IPS DF 6.9 (cell line): ENCODE measurements at regions not wholly inside any gene's neighbourhood (a gene's known extent, or its start where the extent isn't known, plus 50 kb on each side); places are given as distances from the start of the nearest gene placed in this dataset.

Experiments
- DNase-seq: peaks from one replicate; pipeline ENCODE4 v3.0.0-alpha.2; 2013; ENCODE audit warnings: low read depth, low spot score
- H3K27ac ChIP-seq: one replicate; pipeline ENCODE4 v1.5.1; 2013; ENCODE audit warnings: low read length, control low read depth
- H3K27me3 ChIP-seq: 2 replicates; pipeline ENCODE4 v1.6.1; 2013; ENCODE audit warnings: mild to moderate bottlenecking, low read length; ENCODE audit not compliant: control insufficient read depth, insufficient read depth
- H3K36me3 ChIP-seq: 2 replicates; pipeline ENCODE4 v1.6.1; 2013; ENCODE audit warnings: low read length; ENCODE audit not compliant: control insufficient read depth, insufficient read depth
- H3K4me1 ChIP-seq: 2 replicates; pipeline ENCODE4 v1.6.1; 2013; ENCODE audit warnings: low read length; ENCODE audit not compliant: control insufficient read depth, insufficient read depth
- H3K4me3 ChIP-seq: 2 replicates; pipeline ENCODE4 v1.5.1; 2013; ENCODE audit warnings: mild to moderate bottlenecking, low read length
- H3K9me3 ChIP-seq: 2 replicates; pipeline ENCODE4 v1.6.1; 2013; ENCODE audit warnings: low read length, inconsistent platforms; ENCODE audit not compliant: control insufficient read depth, insufficient read depth
- WGBS: extraction: QIAGEN DNeasy Blood & Tissue Kit; methylation state at CpG from one replicate; pipeline ENCODE4 v1.1.7; 2013; ENCODE audit warnings: mixed read lengths, missing lambda C conversion rate; ENCODE audit not compliant: insufficient read length, insufficient coverage; 5-methylcytosine and 5-hydroxymethylcytosine counted together

GRCh38 chr16:55239723-55240122, 84.3 kb upstream of the IRX6 start:
- no peaks in the 10 kb centered on the region for H3K9me3 ChIP-seq
- H3K27me3 ChIP-seq: no peaks in the 10 kb centered on the region
- no peaks in the 10 kb centered on the region for H3K36me3 ChIP-seq
- H3K4me3 ChIP-seq: no peak overlapping the region
- H3K27ac ChIP-seq: no peak overlapping the region
- no peak for DNase-seq
- H3K4me1 ChIP-seq: peaks cover 2% of the 10 kb centered on the region; the same call in 1 of the 2 replicates

DNA sequence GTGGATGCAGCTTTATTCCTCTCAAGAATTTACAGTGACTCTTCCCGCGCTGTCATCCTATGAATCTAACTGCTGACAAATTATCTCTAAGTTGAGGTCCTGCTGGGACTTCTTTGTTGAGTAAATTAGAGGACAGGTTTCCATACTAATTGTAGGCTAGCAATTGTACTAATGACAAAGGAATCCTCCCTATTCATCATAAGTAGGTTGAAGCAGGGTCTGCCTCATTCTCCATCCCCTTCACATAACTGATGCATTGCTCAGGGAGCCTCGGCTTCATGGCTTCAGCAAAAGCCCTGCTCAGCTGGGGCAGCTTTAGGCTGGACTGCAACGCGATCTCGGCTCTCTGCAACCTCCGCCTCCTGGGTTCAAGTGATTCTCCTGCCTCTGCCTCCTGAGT, 83.1 kb upstream of the IRX6 start:
- H3K4me1 ChIP-seq: peaks cover 2% of the 10 kb centered on the region; the same call in 1 of the 2 replicates
- H3K27me3 ChIP-seq: no peaks in the 10 kb centered on the region
- no peak overlapping the region for H3K27ac ChIP-seq
- no peaks in the 10 kb centered on the region for H3K36me3 ChIP-seq
- no peaks in the 10 kb centered on the region for H3K9me3 ChIP-seq
- no CpG with 5 or more reads among the region's 7 CpGs for WGBS
- no peak for DNase-seq
- no peak overlapping the region for H3K4me3 ChIP-seq

GRCh38 chr16:55242667-55243066, 81.3 kb upstream of the IRX6 start:
- H3K4me3 ChIP-seq: no peak overlapping the region
- no peaks in the 10 kb centered on the region for H3K36me3 ChIP-seq
- WGBS: no CpG with 5 or more reads among the region's 3 CpGs
- DNase-seq: no peak
- no peaks in the 10 kb centered on the region for H3K9me3 ChIP-seq
- no peak overlapping the region for H3K27ac ChIP-seq
- H3K27me3 ChIP-seq: no peaks in the 10 kb centered on the region
- H3K4me1 ChIP-seq: peaks cover 2% of the 10 kb centered on the region; the same call in 1 of the 2 replicates

DNA sequence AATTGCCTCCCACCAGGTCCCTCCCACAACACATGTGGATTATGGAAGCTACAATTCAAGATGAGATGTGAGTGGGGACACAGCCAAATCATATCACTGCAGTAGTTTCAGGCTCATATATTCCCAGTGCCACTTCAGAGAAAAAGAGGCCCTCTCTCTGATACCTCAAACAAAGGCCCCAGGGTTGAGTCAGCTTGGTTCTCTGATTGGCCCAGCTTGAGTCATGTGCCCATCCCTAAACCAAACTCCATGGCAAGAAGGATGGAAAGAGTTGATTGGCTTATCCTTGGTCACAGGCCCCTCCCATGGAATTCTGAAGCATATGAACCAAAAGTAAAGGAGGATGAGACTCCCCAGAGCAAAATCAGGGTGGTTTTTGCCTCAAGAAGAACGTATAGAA, 75.9 kb upstream of the IRX6 start:
- Histone ChIP-seq H3K4me3 (no peak overlapping the region), H3K36me3 (no peaks in the 10 kb centered on the region), H3K27me3 (no peaks in the 10 kb centered on the region), H3K9me3 (no peaks in the 10 kb centered on the region), H3K27ac (no peak overlapping the region), H3K4me1 (0 out of 2 replicates have a peak, but pooled peaks cover 1% of the 10 kb centered on the region)
- no CpG with 5 or more reads among the region's 1 CpG for WGBS
- no peak for DNase-seq

DNA sequence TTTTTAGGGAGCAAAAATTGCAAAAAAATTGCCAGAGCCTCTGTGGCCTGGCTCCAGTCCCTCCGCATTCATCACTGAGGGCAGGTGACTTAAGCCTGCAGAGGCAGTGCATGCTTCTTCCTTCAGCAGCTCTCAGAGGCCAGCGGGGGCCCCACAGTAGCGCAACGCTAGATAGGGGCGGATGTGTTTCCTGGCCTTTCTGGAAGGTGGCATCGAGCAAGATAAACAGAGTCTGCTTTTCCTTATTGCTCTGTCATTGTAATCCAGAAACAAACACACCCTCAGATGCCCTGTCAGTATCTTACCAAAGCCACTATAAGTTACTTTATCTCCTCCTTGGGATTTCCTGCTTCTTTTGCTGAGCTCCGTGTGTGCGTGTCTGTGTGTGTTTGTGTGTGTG, 75.5 kb upstream of the IRX6 start:
- Histone ChIP-seq H3K9me3 (no peaks in the 10 kb centered on the region), H3K27me3 (no peaks in the 10 kb centered on the region), H3K4me1 (0 out of 2 replicates have a peak, but pooled peaks cover 1% of the 10 kb centered on the region), H3K36me3 (no peaks in the 10 kb centered on the region), H3K27ac (no peak overlapping the region), H3K4me3 (no peak overlapping the region)
- no CpG with 5 or more reads among the region's 8 CpGs for WGBS
- no peak for DNase-seq

DNA sequence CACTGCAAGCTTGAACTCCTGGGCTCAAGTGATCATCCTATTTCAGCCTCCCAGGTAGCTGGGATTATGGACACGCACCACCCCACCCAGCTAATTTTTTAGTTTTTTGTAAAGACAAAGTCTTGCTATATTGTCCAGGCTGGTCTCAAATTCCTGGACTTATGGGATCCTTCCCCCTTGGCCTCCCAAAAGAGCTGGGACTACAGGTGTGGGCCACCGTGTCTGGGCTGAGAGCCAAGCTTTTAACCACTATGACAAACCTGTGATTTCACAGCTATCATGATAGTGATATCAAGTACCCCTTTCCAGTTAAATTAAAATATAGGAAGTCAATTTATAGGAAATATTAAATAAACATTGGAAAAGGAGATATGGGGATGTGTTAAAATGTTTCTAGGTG, 74.6 kb upstream of the IRX6 start:
- DNase-seq: no peak
- H3K4me1 ChIP-seq: 0 out of 2 replicates have a peak, but pooled peaks cover 1% of the 10 kb centered on the region
- no peaks in the 10 kb centered on the region for H3K9me3 ChIP-seq
- H3K36me3 ChIP-seq: no peaks in the 10 kb centered on the region
- WGBS: no CpG with 5 or more reads among the region's 2 CpGs
- no peak overlapping the region for H3K4me3 ChIP-seq
- no peak overlapping the region for H3K27ac ChIP-seq
- H3K27me3 ChIP-seq: no peaks in the 10 kb centered on the region

DNA sequence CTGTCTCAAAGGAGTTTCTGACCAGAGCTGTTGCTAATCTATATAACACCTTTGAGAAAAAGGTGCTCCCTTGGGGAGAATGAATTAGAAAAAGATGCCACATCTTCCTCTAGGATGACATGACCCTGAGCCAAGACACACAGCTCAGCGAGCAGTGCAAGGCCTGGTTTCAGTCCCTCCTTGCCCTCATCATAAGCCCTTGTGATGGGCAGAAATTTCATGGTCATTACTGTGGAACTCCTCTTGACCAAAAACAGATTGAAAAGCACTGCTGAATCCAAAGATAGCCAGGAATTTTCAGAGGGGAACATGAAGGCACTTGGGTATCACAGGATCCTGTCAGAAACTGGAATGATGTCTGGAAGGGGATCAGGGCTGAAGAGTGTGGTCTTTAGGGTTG, 74.1 kb upstream of the IRX6 start:
- no peak for DNase-seq
- Histone ChIP-seq H3K27me3 (no peaks in the 10 kb centered on the region), H3K36me3 (no peaks in the 10 kb centered on the region), H3K4me3 (no peak overlapping the region), H3K9me3 (no peaks in the 10 kb centered on the region), H3K4me1 (0 out of 2 replicates have a peak, but pooled peaks cover 1% of the 10 kb centered on the region), H3K27ac (no peak overlapping the region)
- WGBS: no CpG with 5 or more reads among the region's 1 CpG

GRCh38 chr16:55250701-55251100, 73.3 kb upstream of the IRX6 start:
- no peak overlapping the region for H3K27ac ChIP-seq
- no peak for DNase-seq
- no peaks in the 10 kb centered on the region for H3K9me3 ChIP-seq
- no peaks in the 10 kb centered on the region for H3K27me3 ChIP-seq
- WGBS: no CpG with 5 or more reads among the region's 1 CpG
- H3K4me1 ChIP-seq: 0 out of 2 replicates have a peak, but pooled peaks cover 1% of the 10 kb centered on the region
- no peak overlapping the region for H3K4me3 ChIP-seq
- no peaks in the 10 kb centered on the region for H3K36me3 ChIP-seq

- H3K4me1 ChIP-seq: 0 out of 2 replicates have a peak, but pooled peaks cover 1% of the 10 kb centered on the region
- no CpG with 5 or more reads among the region's 2 CpGs for WGBS
These were observed 72.9 kb upstream of the IRX6 start for GRCh38 chr16:55251151-55251550.

GRCh38 chr16:55252577-55252976, 71.4 kb upstream of the IRX6 start:
- Histone ChIP-seq H3K36me3 (no peaks in the 10 kb centered on the region), H3K4me1 (0 out of 2 replicates have a peak, but pooled peaks cover 1% of the 10 kb centered on the region), H3K27me3 (no peaks in the 10 kb centered on the region), H3K27ac (no peak overlapping the region), H3K4me3 (no peak overlapping the region), H3K9me3 (no peaks in the 10 kb centered on the region)
- DNase-seq: no peak
- WGBS: no CpG with 5 or more reads among the region's 1 CpG

More at GRCh38 chr16:55251151-55251550, 72.9 kb upstream of the IRX6 start:
- H3K27ac ChIP-seq: no peak overlapping the region
- no peak for DNase-seq
- no peaks in the 10 kb centered on the region for H3K36me3 ChIP-seq
- no peaks in the 10 kb centered on the region for H3K27me3 ChIP-seq
- no peaks in the 10 kb centered on the region for H3K9me3 ChIP-seq
- H3K4me3 ChIP-seq: no peak overlapping the region

DNA sequence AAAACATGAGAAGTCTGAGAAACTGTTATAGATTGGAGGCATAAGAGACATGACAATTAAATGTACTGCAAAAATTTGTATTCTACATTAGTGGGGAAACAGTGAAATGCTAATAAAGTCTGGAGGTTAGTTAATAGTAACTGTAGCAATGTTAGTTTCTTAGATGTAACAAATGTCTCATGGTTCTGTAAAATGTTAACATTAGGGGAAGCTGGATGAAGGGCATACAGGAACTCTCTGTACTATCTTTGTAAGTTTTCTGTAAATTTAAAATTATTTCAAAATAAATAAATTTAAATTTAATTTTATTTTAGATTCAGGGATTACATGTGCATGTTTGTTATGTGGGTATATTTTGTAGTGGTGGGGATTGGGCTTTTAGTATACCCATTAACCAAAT, 70.0 kb upstream of the IRX6 start:
- H3K9me3 ChIP-seq: no peaks in the 10 kb centered on the region
- 0 out of 2 replicates have a peak, but pooled peaks cover 1% of the 10 kb centered on the region for H3K4me1 ChIP-seq
- no peak for DNase-seq
- no peak overlapping the region for H3K27ac ChIP-seq
- no peak overlapping the region for H3K4me3 ChIP-seq
- no peaks in the 10 kb centered on the region for H3K27me3 ChIP-seq
- H3K36me3 ChIP-seq: no peaks in the 10 kb centered on the region
